ENCODE measurements at regions not wholly inside any gene's neighbourhood (a gene's known extent, or its start where the extent isn't known, plus 50 kb on each side); places are given as distances from the start of the nearest gene placed in this dataset.

GRCh38 chr1:34591751-34592629, 162.9 kb upstream of the GJB5 start:
- H3K4me1 ChIP-seq (ENCODE audit: insufficient read depth, low read length) = no peaks in the 10 kb centered on the region
- ATAC-seq (ENCODE audit: insufficient read depth, low read depth) = no peak
- H3K79me2 ChIP-seq (ENCODE audit: insufficient read depth, low read length) = no peaks in the 10 kb centered on the region
- H3K27me3 ChIP-seq (ENCODE audit: insufficient read depth, low read length, poor library complexity) = peaks cover 2% of the 10 kb centered on the region
- no peaks in the 10 kb centered on the region for H3K9me3 ChIP-seq (ENCODE audit: insufficient read depth, low read length, severe bottlenecking)
- DNase-seq = no peak
- no peak overlapping the region for H3K4me2 ChIP-seq (ENCODE audit: insufficient read depth, low read length)
- no peak overlapping the region for H3K4me3 ChIP-seq (ENCODE audit: low read depth in 1 of 2, low read length in 2 of 2)
- H3K9ac ChIP-seq (ENCODE audit: low read depth, low read length) = no peak overlapping the region
- no peaks in the 10 kb centered on the region for H4K20me1 ChIP-seq (ENCODE audit: insufficient read depth, low read length)
- H3K27ac ChIP-seq (ENCODE audit: low read length) = no peak overlapping the region
- H2AFZ ChIP-seq (ENCODE audit: low read depth, low read length) = no peak overlapping the region
- H3K36me3 ChIP-seq (ENCODE audit: insufficient read depth, low read length) = no peaks in the 10 kb centered on the region
- TF ChIP-seq, protein P1, sequence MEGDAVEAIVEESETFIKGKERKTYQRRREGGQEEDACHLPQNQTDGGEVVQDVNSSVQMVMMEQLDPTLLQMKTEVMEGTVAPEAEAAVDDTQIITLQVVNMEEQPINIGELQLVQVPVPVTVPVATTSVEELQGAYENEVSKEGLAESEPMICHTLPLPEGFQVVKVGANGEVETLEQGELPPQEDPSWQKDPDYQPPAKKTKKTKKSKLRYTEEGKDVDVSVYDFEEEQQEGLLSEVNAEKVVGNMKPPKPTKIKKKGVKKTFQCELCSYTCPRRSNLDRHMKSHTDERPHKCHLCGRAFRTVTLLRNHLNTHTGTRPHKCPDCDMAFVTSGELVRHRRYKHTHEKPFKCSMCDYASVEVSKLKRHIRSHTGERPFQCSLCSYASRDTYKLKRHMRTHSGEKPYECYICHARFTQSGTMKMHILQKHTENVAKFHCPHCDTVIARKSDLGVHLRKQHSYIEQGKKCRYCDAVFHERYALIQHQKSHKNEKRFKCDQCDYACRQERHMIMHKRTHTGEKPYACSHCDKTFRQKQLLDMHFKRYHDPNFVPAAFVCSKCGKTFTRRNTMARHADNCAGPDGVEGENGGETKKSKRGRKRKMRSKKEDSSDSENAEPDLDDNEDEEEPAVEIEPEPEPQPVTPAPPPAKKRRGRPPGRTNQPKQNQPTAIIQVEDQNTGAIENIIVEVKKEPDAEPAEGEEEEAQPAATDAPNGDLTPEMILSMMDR (IDR thresholded peaks at IDR 0.05; ENCODE audit: borderline replicate concordance, extremely low read depth, low read length, poor library complexity, severe bottlenecking) = no peak
- no peak for TF ChIP-seq EZH2 (IDR thresholded peaks at IDR 0.05; ENCODE audit: borderline replicate concordance, low read depth, low read length, severe bottlenecking)

- no peaks in the 10 kb centered on the region for H3K79me2 ChIP-seq (ENCODE audit: insufficient read depth, low read length)
- H3K4me3 ChIP-seq (ENCODE audit: low read depth in 1 of 2, low read length in 2 of 2) = no peak overlapping the region
- H3K9ac ChIP-seq (ENCODE audit: low read depth, low read length) = no peak overlapping the region
- no peaks in the 10 kb centered on the region for H3K9me3 ChIP-seq (ENCODE audit: insufficient read depth, low read length, severe bottlenecking)
- TF ChIP-seq EZH2 (IDR thresholded peaks at IDR 0.05; ENCODE audit: borderline replicate concordance, low read depth, low read length, severe bottlenecking) = no peak
- TF ChIP-seq, protein P1 (IDR thresholded peaks at IDR 0.05; ENCODE audit: borderline replicate concordance, extremely low read depth, low read length, poor library complexity, severe bottlenecking) = peak; percentile 88
- no peak overlapping the region for H3K27ac ChIP-seq (ENCODE audit: low read length)
- no peaks in the 10 kb centered on the region for H3K36me3 ChIP-seq (ENCODE audit: insufficient read depth, low read length)
- ATAC-seq (ENCODE audit: insufficient read depth, low read depth) (peak; percentile 85), DNase-seq (peak; percentile 72)
- no peaks in the 10 kb centered on the region for H3K4me1 ChIP-seq (ENCODE audit: insufficient read depth, low read length)
- H3K4me2 ChIP-seq (ENCODE audit: insufficient read depth, low read length) = no peak overlapping the region
- no peak overlapping the region for H2AFZ ChIP-seq (ENCODE audit: low read depth, low read length)
- H4K20me1 ChIP-seq (ENCODE audit: insufficient read depth, low read length) = peaks cover 4% of the 10 kb centered on the region
- H3K27me3 ChIP-seq (ENCODE audit: insufficient read depth, low read length, poor library complexity) = no peaks in the 10 kb centered on the region
Observed at GRCh38 chr1:34597877-34598514, 156.9 kb upstream of the GJB5 start.

DNA sequence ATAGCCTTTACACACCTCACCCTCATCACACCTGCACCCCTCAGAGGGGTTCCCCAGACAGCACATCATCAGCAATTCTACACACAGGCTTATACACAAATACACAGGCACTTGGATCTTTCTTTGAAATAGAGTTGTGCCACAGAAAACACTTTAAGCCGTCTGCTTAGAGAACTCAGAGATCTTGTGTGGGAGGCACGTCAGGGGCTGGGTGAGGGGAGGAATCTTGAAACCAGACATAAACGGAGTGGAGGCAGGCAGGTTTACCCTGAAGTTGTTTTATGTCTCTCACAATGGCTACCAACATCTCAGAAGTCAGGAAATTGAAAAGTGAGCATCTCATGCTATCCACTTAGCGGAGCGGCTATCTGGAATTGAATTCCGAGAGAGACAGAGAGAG, 151.9 kb upstream of the GJB5 start:
- H3K9ac ChIP-seq (ENCODE audit: low read depth, low read length) = no peak overlapping the region
- no peak overlapping the region for H3K4me2 ChIP-seq (ENCODE audit: insufficient read depth, low read length)
- no peaks in the 10 kb centered on the region for H3K9me3 ChIP-seq (ENCODE audit: insufficient read depth, low read length, severe bottlenecking)
- no peaks in the 10 kb centered on the region for H3K79me2 ChIP-seq (ENCODE audit: insufficient read depth, low read length)
- peaks cover under 1% of the 10 kb centered on the region; the same call in 1 of the 2 replicates for H4K20me1 ChIP-seq (ENCODE audit: insufficient read depth, low read length)
- no peaks in the 10 kb centered on the region for H3K4me1 ChIP-seq (ENCODE audit: insufficient read depth, low read length)
- H3K36me3 ChIP-seq (ENCODE audit: insufficient read depth, low read length) = no peaks in the 10 kb centered on the region
- no peak overlapping the region for H2AFZ ChIP-seq (ENCODE audit: low read depth, low read length)
- peak; percentile 4 for DNase-seq
- no peak for TF ChIP-seq EZH2 (IDR thresholded peaks at IDR 0.05; ENCODE audit: borderline replicate concordance, low read depth, low read length, severe bottlenecking)
- TF ChIP-seq, protein P1 (IDR thresholded peaks at IDR 0.05; ENCODE audit: borderline replicate concordance, extremely low read depth, low read length, poor library complexity, severe bottlenecking) = no peak
- ATAC-seq (ENCODE audit: insufficient read depth, low read depth) = no peak
- peaks cover 5% of the 10 kb centered on the region for H3K27me3 ChIP-seq (ENCODE audit: insufficient read depth, low read length, poor library complexity)
- H3K27ac ChIP-seq (ENCODE audit: low read length) = no peak overlapping the region
- no peak overlapping the region for H3K4me3 ChIP-seq (ENCODE audit: low read depth in 1 of 2, low read length in 2 of 2)

Measured in DND-41 (cell line).